HG03442 (cell line): ENCODE measurements at regions not wholly inside any gene's neighbourhood (a gene's known extent, or its start where the extent isn't known, plus 50 kb on each side); places are given as distances from the start of the nearest gene placed in this dataset.

Experiments
- ATAC-seq: cut with Tn5 transposase; IDR thresholded peaks from one replicate; pipeline ENCODE4 v1.9.1; 2021; ENCODE audit warnings: mild to moderate bottlenecking, moderate library complexity; ENCODE audit not compliant: unreplicated experiment

DNA sequence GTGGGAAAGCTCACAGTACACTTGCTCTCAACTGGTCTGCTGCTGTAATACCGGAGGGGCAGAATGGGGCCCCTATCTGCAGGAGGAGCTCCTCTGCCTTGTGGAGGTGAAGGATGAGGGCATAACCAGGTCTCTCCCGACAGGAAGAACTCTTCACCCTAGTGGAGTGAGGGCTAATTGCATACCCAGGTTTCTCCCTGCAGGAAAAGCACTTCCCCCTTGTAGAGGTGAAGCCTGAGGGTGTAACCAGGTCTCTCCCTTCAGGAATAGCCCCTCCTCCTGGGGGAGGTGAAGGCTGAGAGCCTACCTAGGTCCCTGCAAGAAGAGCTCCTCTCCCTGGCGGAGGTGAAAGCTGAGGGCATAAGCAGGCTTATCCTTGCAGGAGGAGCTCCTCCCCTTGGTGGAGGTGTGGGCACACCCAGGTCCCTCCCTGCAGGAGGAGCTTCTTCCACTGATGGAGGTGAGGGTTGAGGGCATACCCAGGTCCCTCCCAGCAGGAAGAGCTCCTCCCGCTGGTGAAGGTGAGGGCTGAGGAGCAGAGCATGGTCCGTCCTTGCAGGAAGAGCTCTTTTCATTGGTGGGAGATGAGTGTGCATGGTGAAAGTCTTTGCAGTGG is 954.1 kb downstream of the NLGN4Y start:
- no peak for ATAC-seq

DNA sequence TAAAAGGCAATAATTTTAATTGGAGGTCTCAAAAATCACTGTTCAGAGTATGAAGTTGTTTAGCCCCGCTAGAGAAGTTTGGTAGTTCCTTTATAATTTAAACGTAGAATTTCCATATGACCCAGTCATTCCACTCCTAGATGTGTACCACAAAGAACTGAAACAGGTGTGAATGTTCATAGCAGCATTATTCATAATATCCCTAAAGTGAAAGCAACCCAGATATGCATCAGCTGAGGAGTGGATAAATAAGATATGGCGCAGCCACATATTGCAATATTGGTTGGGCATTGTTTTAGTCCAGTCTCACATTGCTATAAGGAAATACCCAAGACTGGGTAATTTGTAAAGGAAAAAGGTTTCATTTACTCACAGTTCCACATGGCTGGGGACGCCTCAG is 976.2 kb downstream of the NLGN4Y start:
- peak; percentile 72 for ATAC-seq

DNA sequence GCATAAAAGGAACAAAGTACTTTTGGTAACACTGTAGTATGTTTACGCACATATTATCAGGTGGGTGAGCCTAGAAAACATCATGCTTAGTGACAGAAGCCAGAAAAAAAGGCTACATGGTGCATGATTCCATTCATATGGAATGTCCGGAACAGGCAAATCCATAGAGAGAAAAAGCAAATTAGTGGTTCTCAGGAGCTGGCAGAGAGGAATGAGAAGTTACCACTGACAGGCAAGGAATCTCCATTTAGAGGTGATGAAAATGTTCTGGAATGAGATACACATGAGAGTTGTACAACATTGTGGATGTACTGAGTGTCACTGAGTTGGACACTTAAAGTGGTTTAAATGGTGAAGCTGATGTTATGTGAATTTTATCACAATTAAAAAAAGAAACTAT is 976.9 kb downstream of the NLGN4Y start:
- ATAC-seq = no peak

DNA sequence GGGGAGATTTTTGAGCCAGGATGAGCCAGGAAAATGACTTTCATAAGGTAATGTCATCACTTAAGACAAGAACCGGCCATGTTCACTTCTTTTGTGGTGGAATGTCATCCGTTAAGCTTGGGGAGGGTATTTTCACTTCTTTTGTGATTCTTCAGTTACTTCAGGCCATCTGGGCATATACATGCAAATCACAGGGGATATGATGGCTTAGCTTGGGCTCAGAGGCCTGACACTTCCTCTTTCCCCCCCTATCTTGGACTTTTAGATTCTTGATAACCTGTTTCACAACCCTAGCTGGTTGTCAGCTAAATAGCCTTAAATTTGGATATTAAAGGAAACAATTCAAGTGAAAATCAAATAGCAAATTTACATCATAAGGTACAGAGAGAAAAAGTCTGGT is 986.0 kb downstream of the NLGN4Y start:
- ATAC-seq = no peak

GRCh38 chrY:15510984-15511650 is 986.8 kb downstream of the NLGN4Y start:
- no peak for ATAC-seq

GRCh38 chrY:15535131-15535530 is 1010.8 kb downstream of the NLGN4Y start:
- no peak for ATAC-seq

DNA sequence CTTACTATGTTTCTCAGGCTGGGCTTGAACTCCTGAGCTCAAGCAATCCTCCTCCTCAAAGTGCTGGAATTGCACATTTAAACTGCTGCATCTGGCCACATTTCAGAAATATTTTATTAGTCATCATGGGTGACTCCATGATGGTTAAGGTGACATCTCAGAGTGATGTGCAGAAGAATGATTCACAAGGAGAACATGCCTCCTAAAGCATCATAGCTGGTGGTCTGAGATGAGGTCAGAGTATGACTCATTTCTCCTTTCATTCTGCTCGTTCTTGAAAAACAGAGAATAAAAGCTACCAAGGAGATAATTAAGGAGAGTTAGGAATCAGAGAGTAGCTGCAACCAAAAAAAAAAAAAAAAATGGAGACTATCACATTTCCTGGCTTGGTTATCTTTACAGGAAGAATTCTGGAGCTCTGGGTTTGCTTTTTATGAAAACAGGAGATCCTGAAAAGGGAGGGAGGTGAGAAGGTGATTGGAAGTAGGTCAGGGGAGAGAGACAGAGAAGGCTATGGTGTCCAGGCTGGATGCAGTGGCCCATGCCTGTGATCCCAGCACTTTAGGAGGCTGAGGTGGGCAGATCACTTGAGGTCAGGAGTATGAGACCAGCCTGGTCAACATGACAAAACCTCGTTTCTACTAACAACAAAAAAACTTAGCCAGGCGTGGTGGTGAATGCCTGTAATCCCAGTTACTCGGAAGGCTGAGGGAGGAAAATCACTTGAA is 1011.6 kb downstream of the NLGN4Y start:
- ATAC-seq = peak; percentile 72

DNA sequence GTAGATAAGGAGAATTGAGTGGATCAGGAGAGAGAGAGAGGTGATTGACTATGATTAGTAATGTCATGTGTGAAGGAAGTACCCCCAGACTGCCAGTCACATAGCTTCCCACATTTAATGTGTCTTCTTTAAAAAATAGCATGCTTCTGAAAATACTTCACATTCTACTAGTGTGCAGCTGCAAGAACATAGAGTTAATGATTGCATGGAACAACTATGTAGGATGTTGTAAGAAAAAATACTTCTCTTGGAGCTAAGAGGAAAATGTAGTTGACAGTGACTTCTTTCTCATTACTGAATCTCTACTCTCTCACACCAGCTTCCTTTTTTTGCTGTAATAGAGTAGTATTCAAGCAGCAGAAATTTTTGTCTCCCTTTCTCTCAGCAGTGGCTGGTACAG is 1016.2 kb downstream of the NLGN4Y start:
- ATAC-seq = no peak

- ATAC-seq = no peak
Measured at GRCh38 chrY:15546177-15546754, 1021.9 kb downstream of the NLGN4Y start.

GRCh38 chrY:15552074-15552473 is 1027.7 kb downstream of the NLGN4Y start:
- no peak for ATAC-seq

- ATAC-seq = no peak
Measured at GRCh38 chrY:15554991-15555390, 1030.7 kb downstream of the NLGN4Y start.

DNA sequence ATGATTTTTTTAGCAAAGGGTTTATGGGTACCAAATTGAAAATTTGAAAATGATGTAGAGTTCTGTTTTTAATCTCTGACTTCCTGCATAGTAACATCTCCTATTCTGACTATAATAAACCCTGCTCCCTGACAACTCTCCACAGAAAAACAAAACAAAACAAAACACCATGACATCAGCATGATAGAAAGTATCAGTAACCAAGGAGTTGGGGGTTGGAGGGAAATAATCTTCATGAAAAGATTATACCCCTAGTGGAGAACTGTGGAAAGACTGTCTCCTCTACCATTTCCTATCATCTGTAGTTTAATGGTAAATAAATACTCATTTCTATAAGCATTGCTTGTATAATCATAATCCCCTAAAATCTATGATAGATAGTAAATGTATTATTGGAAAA is 1034.8 kb downstream of the NLGN4Y start:
- no peak for ATAC-seq

- ATAC-seq = no peak
Measured at GRCh38 chrY:15560840-15561239, 1036.5 kb downstream of the NLGN4Y start.

DNA sequence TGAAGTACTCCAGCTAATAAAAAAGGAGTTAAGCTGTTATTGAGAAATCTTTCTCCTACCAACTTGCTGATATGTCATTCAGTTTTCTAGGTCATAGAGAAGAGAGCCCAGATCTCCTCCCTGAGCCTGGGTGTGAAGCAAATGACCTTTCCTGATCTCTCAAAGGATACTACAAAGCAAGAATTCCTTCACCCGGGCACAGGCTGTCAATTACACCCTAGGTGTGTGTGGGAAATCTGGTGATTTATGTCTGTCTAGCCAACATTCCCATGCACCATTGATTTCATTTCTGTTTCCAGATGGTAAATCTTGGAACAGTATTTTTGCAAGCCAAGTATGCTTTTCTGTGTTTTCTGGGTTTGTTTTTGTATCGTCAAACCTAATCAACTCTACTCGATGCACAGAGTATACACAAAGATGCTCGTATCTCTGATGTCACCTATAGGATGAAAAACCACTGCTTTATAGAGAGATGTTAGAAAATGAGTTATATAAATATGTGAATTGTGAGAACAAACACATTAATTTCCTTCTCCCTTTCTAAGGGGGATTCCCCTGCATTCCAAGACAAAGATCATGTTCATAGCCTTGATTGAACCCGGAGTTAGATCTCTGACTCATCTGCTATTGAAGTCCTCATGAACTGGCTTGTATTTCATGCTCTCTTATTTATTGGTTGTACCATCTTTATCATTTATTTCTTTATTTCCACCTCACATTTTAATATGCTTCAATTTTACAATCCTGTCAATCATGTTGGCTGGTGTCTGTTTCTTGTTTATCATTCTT is 1037.4 kb downstream of the NLGN4Y start:
- no peak for ATAC-seq

DNA sequence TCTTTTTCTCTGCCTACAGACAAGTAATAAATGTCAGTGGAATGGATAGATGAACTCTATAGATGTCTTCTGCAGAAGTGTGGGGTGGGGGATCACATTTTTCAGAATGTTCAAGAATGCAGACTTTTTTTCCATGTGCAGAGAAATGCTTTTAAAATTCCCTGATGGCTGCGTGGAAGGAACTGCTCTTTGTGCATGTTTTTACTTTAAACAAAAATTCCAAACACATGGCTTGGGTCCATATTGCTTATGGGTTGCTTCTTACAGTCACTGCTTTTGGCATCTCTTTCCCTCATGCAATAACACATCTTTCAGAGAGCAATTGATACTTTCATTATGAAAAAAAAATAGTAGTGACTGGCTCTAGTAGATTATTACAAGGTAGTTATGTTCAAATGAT is 1053.6 kb downstream of the NLGN4Y start:
- ATAC-seq = no peak

DNA sequence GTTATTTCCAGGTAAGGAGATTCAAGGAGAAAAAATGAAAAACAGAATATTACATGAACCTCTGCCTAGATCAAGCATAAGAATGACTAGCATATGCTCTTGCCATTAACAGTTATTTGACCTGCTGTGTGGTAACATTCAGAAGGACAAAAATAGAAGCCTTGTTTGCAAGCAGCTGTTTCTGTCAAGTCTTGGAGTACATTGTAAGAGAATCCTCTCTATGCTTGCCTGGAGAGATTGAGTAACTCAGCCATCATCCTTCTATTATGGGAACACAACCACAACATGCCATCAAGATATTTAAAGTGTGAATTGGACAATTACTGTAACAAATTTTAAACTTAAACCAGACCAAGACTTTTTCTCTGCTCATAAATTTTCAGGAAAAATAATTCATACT is 1054.4 kb downstream of the NLGN4Y start:
- no peak for ATAC-seq

DNA sequence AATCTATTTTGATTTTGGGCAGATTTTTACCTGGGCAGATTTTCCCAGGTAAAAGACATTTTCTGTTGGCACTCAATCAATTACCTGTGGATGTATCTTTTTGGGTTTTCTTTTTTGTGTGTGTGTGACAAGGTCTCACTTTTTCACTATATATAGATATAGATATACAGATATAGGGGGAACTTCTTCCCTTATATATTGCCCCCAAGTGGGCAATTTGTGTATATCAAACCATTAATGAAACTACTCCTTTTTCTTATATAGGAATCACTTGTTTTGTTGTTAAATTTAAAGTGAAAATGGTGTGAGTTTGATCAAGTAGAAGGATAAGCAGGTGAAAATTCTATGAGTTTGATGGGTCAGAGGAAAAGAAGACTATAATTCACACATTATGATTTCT is 1054.9 kb downstream of the NLGN4Y start:
- ATAC-seq = no peak

DNA sequence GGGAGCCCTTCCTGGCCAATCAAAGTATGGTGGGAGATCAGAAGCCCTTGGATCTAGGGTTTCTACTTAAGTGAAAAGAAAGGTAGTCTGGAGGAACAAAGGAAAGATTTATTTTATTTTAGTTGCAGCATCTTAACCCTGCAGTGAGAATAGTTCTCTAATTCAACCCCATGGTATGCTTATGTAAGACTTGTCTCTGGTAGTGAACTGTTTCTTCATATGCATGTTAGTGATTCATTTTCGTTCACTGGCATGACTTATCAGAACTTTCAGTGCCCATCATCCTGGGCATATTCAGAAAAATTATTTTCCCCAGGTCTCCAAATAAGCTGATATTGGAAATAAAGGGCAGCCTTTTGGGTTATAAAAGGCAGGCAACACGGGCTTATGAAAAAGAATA is 1058.8 kb downstream of the NLGN4Y start:
- no peak for ATAC-seq

DNA sequence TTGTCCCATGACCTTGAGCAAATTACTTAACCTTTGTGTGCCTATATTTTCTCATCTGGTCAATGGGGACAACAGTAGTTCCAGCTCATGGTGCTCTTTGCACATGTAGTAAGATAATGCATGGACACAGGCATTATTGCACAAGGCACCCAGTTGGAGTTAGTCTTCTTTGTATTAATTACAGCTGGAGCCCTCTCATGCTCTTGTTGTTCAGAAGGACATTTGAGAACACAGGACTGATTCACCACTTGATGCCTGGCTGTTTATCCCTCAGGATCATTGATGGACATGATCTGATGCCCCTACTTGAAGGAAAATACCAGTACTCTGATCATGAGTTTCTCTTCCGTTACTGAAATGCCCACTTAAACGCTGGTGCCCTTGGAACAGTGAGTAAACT is 1068.6 kb downstream of the NLGN4Y start:
- ATAC-seq = no peak

DNA sequence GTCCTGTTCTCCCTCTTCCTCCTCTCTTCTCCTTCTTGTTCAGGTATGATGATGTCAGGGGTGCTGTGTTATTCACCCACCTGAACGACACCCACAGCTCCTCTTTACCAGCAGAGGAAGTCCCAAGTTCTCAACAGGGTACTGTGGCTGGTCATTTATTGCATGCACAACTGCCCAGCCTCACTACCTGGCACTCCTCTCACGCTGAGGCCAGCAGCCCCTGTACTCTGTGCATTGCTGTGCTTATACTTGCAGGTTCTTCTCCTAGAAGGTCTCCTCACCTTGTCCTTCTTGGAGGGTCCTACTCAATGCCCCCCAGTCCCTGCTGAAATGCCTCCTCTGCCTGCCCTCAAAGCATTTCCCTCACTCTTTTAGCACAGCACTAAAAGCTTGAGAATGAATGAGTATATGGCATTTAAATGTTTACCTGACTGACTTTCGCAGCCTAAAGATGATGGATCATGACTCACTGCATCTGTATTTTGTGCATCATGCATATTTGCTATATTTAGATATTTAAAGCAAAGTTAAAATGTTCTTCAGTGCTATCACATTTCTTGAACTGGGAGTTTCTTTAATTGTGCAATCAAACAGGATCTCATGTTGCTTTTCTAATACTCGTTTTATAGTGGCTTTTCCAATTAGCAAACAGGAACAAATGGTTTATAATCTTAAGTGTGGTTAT is 1069.3 kb downstream of the NLGN4Y start:
- no peak for ATAC-seq

DNA sequence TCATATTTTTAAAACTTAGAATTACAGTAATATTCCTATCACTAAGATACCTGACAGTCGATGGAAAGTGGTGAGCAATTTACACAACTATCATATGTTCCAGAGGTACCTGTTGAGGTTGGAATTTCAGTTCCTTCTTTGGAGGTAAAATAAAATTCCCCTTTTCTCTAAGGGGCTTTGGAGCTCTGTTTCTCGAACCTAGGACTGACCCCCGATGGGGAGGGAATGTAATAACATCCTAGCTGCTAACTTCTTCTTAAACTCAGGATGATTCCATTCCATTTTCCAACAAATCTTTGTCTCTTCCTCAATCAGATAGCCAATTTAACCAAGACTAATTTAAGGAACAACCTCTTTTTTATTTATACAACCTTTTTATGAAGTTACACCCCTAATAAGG is 1069.8 kb downstream of the NLGN4Y start:
- no peak for ATAC-seq
